ENCODE measurements at regions not wholly inside any gene's neighbourhood (a gene's known extent, or its start where the extent isn't known, plus 50 kb on each side); places are given as distances from the start of the nearest gene placed in this dataset.

DNA sequence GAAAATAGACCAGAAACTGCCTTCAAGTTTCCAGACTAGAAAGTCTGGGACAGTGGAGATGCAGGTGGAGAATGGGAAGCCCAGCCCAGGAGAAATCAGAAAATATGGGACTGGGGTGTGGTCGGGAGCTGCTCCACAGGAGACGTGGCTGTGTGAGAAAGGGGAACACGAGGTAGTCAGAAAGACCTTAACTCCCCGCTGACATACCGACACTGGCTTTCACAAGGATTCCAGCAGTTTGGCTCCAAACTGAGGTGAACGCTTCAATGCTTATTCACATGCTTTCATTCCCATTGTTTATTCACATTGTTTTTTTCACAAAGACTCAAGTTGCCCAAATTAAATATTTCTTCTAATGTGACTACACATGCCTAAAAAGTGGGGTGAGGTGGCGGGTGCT lies 111.5 kb upstream of the SLCO3A1 start:
- Histone ChIP-seq H3K4me3 (ENCODE audit: low read depth, low read length, poor library complexity, severe bottlenecking) (no peak overlapping the region), H3K9ac (ENCODE audit: low read length) (no peak overlapping the region), H3F3A (ENCODE audit: insufficient read depth, low read length) (no peaks in the 10 kb centered on the region), H3K79me2 (ENCODE audit: insufficient read depth, low read length) (no peaks in the 10 kb centered on the region), H2AFZ (ENCODE audit: low read length) (no peak overlapping the region), H4K20me1 (ENCODE audit: insufficient read depth, low read length) (no peaks in the 10 kb centered on the region), H3K27ac (ENCODE audit: low read depth, low read length, poor library complexity, severe bottlenecking) (no peak overlapping the region), H3K27me3 (ENCODE audit: insufficient read depth, low read length) (0 out of 2 replicates have a peak, but pooled peaks cover under 1% of the 10 kb centered on the region), H3K4me1 (ENCODE audit: insufficient read depth, low read length, severe bottlenecking) (no peaks in the 10 kb centered on the region), H3K9me3 (ENCODE audit: low read length) (no peaks in the 10 kb centered on the region), H3K36me3 (ENCODE audit: insufficient read depth, low read length) (no peaks in the 10 kb centered on the region), H3K4me2 (ENCODE audit: low read length) (no peak overlapping the region), H3K9me2 (ENCODE audit: low read depth, low read length) (no peaks in the 10 kb centered on the region)
- TF ChIP-seq CTCF (IDR thresholded peaks at IDR 0.05; ENCODE audit: low read length) = no peak

- Histone ChIP-seq H4K20me1 (ENCODE audit: insufficient read depth, low read length) (no peaks in the 10 kb centered on the region), H3K27ac (ENCODE audit: low read depth, low read length, poor library complexity, severe bottlenecking) (no peak overlapping the region), H3K9ac (ENCODE audit: low read length) (no peak overlapping the region), H3K4me3 (ENCODE audit: low read depth, low read length, poor library complexity, severe bottlenecking) (no peak overlapping the region), H2AFZ (ENCODE audit: low read length) (no peak overlapping the region), H3K36me3 (ENCODE audit: insufficient read depth, low read length) (no peaks in the 10 kb centered on the region), H3K9me2 (ENCODE audit: low read depth, low read length) (no peaks in the 10 kb centered on the region), H3F3A (ENCODE audit: insufficient read depth, low read length) (no peaks in the 10 kb centered on the region), H3K9me3 (ENCODE audit: low read length) (no peaks in the 10 kb centered on the region), H3K79me2 (ENCODE audit: insufficient read depth, low read length) (no peaks in the 10 kb centered on the region), H3K27me3 (ENCODE audit: insufficient read depth, low read length) (no peaks in the 10 kb centered on the region), H3K4me2 (ENCODE audit: low read length) (no peak overlapping the region), H3K4me1 (ENCODE audit: insufficient read depth, low read length, severe bottlenecking) (no peaks in the 10 kb centered on the region)
- TF ChIP-seq EZH2 (IDR thresholded peaks at IDR 0.05; ENCODE audit: borderline replicate concordance, low read length) (no peak), CTCF (IDR thresholded peaks at IDR 0.05; ENCODE audit: low read length) (no peak)
Measured at GRCh38 chr15:91751611-91752010, 101.9 kb upstream of the SLCO3A1 start.

DNA sequence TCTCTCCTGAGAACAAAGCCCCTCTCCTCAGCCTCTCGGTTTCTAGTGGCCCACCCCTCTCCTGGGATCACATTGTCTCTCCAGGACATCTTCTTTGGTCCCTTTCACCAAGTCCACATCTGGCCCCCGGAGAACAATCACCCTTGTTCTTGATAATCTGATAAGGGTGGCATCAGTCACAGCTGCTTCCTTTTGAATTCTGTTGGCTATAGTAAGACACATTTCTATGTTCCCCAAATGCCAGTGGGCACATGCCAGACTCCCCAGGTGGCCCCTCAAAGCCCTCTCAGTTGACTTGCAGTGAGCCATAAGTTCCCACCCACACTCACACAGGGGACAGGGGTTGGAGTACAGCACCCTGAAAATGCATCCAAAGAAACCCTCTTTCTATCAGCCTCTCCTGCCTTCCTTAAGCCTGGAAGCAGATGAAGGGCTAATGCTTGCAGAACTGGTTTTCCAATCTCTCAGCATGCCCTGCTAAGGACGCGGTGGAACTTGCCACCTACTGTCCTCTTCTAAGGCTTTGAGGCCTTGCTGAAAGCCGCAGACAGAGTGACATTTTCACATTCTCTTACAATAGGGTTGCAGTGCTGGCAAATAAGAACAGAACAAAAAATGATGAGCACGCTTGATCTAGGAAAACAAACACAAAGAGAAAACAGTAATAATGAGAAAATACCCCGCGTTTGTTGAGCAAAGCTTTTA lies 101.3 kb upstream of the SLCO3A1 start:
- no peak overlapping the region for H3K4me2 ChIP-seq (ENCODE audit: low read length)
- H3K36me3 ChIP-seq (ENCODE audit: insufficient read depth, low read length) = no peaks in the 10 kb centered on the region
- H3K9me2 ChIP-seq (ENCODE audit: low read depth, low read length) = no peaks in the 10 kb centered on the region
- H3K4me3 ChIP-seq (ENCODE audit: low read depth, low read length, poor library complexity, severe bottlenecking) = no peak overlapping the region
- H3K4me1 ChIP-seq (ENCODE audit: insufficient read depth, low read length, severe bottlenecking) = no peaks in the 10 kb centered on the region
- H4K20me1 ChIP-seq (ENCODE audit: insufficient read depth, low read length) = no peaks in the 10 kb centered on the region
- no peaks in the 10 kb centered on the region for H3K27me3 ChIP-seq (ENCODE audit: insufficient read depth, low read length)
- no peaks in the 10 kb centered on the region for H3K9me3 ChIP-seq (ENCODE audit: low read length)
- no peaks in the 10 kb centered on the region for H3F3A ChIP-seq (ENCODE audit: insufficient read depth, low read length)
- H3K79me2 ChIP-seq (ENCODE audit: insufficient read depth, low read length) = no peaks in the 10 kb centered on the region
- H3K9ac ChIP-seq (ENCODE audit: low read length) = no peak overlapping the region
- H2AFZ ChIP-seq (ENCODE audit: low read length) = no peak overlapping the region
- TF ChIP-seq EZH2 (IDR thresholded peaks at IDR 0.05; ENCODE audit: borderline replicate concordance, low read length) (no peak), CTCF (IDR thresholded peaks at IDR 0.05; ENCODE audit: low read length) (no peak)
- H3K27ac ChIP-seq (ENCODE audit: low read depth, low read length, poor library complexity, severe bottlenecking) = no peak overlapping the region
